Body of pancreas (tissue), 4 donors: ENCODE measurements at regions not wholly inside any gene's neighbourhood (a gene's known extent, or its start where the extent isn't known, plus 50 kb on each side); places are given as distances from the start of the nearest gene placed in this dataset.

Experiments used
- ATAC-seq: fragments of 150-250 bp; one replicate; pipeline ENCODE4 v1.9.1; 2016
- DNase-seq, 4 donors: peaks; one replicate each; pipeline ENCODE4 v3.0.0-alpha.2; 2019
- H3K27ac ChIP-seq, 4 donors: fragments of 200-600 bp; sonication (generic); 1 replicate in 3 of 4; 2 replicates in 1 of 4; pipeline versions ENCODE4 v1.5.1 to v1.6.1; 2016 to 2019; ENCODE audit warnings: mild to moderate bottlenecking in 1 of 4, mixed read lengths in 1 of 4, moderate library complexity in 1 of 4
- H3K27me3 ChIP-seq, 2 donors: fragments of 200-600 bp; sonication (generic); one replicate each; pipeline ENCODE4 v1.6.0; 2016; ENCODE audit warnings: mild to moderate bottlenecking in 1 of 2
- H3K36me3 ChIP-seq, 2 donors: fragments of 200-600 bp; sonication (generic); replicated peaks in 1 of 2; 2 replicates each; pipeline ENCODE4 v1.5.1; 2016; ENCODE audit warnings: low read depth in 2 of 2; ENCODE audit not compliant: insufficient read depth in 1 of 2
- H3K4me1 ChIP-seq: fragments of 200-600 bp; sonication (generic); one replicate; pipeline ENCODE4 v1.6.0; 2016
- H3K4me3 ChIP-seq, 2 donors: fragments of 200-600 bp; sonication (generic); 1 replicate in 1 of 2; 2 replicates in 1 of 2; pipeline ENCODE4 v1.5.1; 2016 to 2019
- H3K9me3 ChIP-seq, 3 donors: fragments of 200-600 bp; sonication (generic); 1 replicate in 2 of 3; 2 replicates in 1 of 3; pipeline ENCODE4 v1.5.1; 2016
- CTCF ChIP-seq, 7 experiments: fragments of 450-650 bp in 4 of 7; fragments of 200-600 bp in 3 of 7; sonication (generic) in 3 of 7; IDR thresholded peaks; one replicate each; pipeline ENCODE4 v1.5.1; 2016 to 2019; ENCODE audit warnings: antibody characterized with exemption in 7 of 7
- POLR2A ChIP-seq, 3 donors: fragments of 450-650 bp; IDR thresholded peaks; one replicate each; pipeline ENCODE4 v1.6.1; 2016; ENCODE audit warnings: antibody characterized with exemption in 3 of 3, mild to moderate bottlenecking in 2 of 3
- WGBS, 2 donors: methylation state at CpG; one replicate each; pipeline ENCODE4 v1.1.5; 2017; 5-methylcytosine and 5-hydroxymethylcytosine counted together
- intact Hi-C: fragments of 100-400 bp; cut with DNase I; formaldehyde crosslinking; loops from one replicate; pipeline ENCODE4 v1.15.1; 2023

- H3K36me3 ChIP-seq, result no peaks in the 10 kb centered on the region
- DNase-seq, result peak in 3 of 4 donors; percentile 15 to 31 (median 29)
- H3K27me3 ChIP-seq, result no peaks in the 10 kb centered on the region
- H3K27ac ChIP-seq, result no peak overlapping the region
- H3K9me3 ChIP-seq, result no peaks in the 10 kb centered on the region
- peak; percentile 69 for ATAC-seq
- intact Hi-C loops, result loop anchor here (10.0 kb wide), 1 partner anchor 869 kb away; no protein-coding TSS in a partner anchor
- WGBS, 2 donors, result 6 to 7% methylated on average over 10 of the region's 10 CpGs
- peaks cover 4% of the 10 kb centered on the region for H3K4me1 ChIP-seq
- TF ChIP-seq CTCF (IDR thresholded peaks at IDR 0.05), result peak; percentile 48 to 70 (median 64)
- TF ChIP-seq POLR2A (IDR thresholded peaks at IDR 0.05), result no peak
- no peak overlapping the region for H3K4me3 ChIP-seq
Observed at GRCh38 chr3:137105277-137105977, 147.6 kb downstream of the IL20RB start.

GRCh38 chr3:137106612-137107240, 148.9 kb downstream of the IL20RB start:
- intact Hi-C loops, result loop anchor here (10.0 kb wide), 1 partner anchor 868 kb away; no protein-coding TSS in a partner anchor
- Histone ChIP-seq H3K27me3 (no peaks in the 10 kb centered on the region), H3K27ac (no peak overlapping the region), H3K36me3 (no peaks in the 10 kb centered on the region), H3K4me3 (no peak overlapping the region), H3K9me3 (no peaks in the 10 kb centered on the region), H3K4me1 (peaks cover 4% of the 10 kb centered on the region)
- TF ChIP-seq CTCF (IDR thresholded peaks at IDR 0.05) (no peak), POLR2A (IDR thresholded peaks at IDR 0.05) (no peak)
- ATAC-seq, result no peak
- WGBS, 2 donors, result 40 to 46% methylated on average over 8 of the region's 8 CpGs
- no peak for DNase-seq

- no peaks in the 10 kb centered on the region for H3K36me3 ChIP-seq
- H3K27me3 ChIP-seq, result no peaks in the 10 kb centered on the region
- no peak for ATAC-seq
- peaks cover 4% of the 10 kb centered on the region for H3K4me1 ChIP-seq
- no peak overlapping the region for H3K27ac ChIP-seq
- H3K9me3 ChIP-seq, result no peaks in the 10 kb centered on the region
- 38 to 42% methylated on average over 8 of the region's 8 CpGs for WGBS, 2 donors
- intact Hi-C loops, result loop anchor here (10.0 kb wide), 1 partner anchor 866 kb away; no protein-coding TSS in a partner anchor
- no peak for DNase-seq
- no peak for TF ChIP-seq POLR2A (IDR thresholded peaks at IDR 0.05)
- TF ChIP-seq CTCF (IDR thresholded peaks at IDR 0.05), result no peak
- no peak overlapping the region for H3K4me3 ChIP-seq
Observed at GRCh38 chr3:137108699-137109440, 151.1 kb downstream of the IL20RB start.

GRCh38 chr3:137110392-137110996, 152.7 kb downstream of the IL20RB start:
- Histone ChIP-seq H3K9me3 (no peaks in the 10 kb centered on the region), H3K4me3 (no peak overlapping the region), H3K36me3 (no peaks in the 10 kb centered on the region), H3K27me3 (no peaks in the 10 kb centered on the region), H3K27ac (no peak overlapping the region), H3K4me1 (peaks cover 2% of the 10 kb centered on the region)
- 11 to 16% methylated on average over 3 of the region's 3 CpGs for WGBS, 2 donors
- peak; percentile 50 for ATAC-seq
- peak in 3 of 4 donors; percentile 20 to 33 (median 21) for DNase-seq
- intact Hi-C loops, result no loop called here
- no peak for TF ChIP-seq POLR2A (IDR thresholded peaks at IDR 0.05)
- peak; percentile 44 to 77 (median 72) for TF ChIP-seq CTCF (IDR thresholded peaks at IDR 0.05)
